ENCODE measurements at regions not wholly inside any gene's neighbourhood (a gene's known extent, or its start where the extent isn't known, plus 50 kb on each side); places are given as distances from the start of the nearest gene placed in this dataset.

- TF ChIP-seq SIN3A (IDR thresholded peaks at IDR 0.05; ENCODE audit: borderline replicate concordance, insufficient read depth, low read depth, low read length), result no peak
- TF ChIP-seq REST (IDR thresholded peaks at IDR 0.05; ENCODE audit: insufficient read depth in 1 of 2, low read depth in 2 of 2, low read length in 1 of 2), result no peak
- TF ChIP-seq TCF7L2 (IDR thresholded peaks at IDR 0.05; ENCODE audit: low read depth, low read length), result no peak
- no peak for TF ChIP-seq POLR2AphosphoS5 (IDR thresholded peaks at IDR 0.05; ENCODE audit: low read depth, low read length)
- TF ChIP-seq CTCF (IDR thresholded peaks at IDR 0.05), result no peak
- H3K36me3 ChIP-seq (ENCODE audit: control insufficient read depth, insufficient read depth, low read length), result no peaks in the 10 kb centered on the region
- POLR2A ChIA-PET, result no interaction called here
- in situ Hi-C loops (cut with HindIII; ENCODE audit: low pct_unique_long_range_greater_than_20kb, low sequenced_read_pairs) (no loop called here), intact Hi-C loops (cut with micrococcal nuclease; ENCODE audit: unreplicated experiment) (no loop called here)
- H3K27ac ChIP-seq (ENCODE audit: low read length), result no peak overlapping the region
- H3K9me3 ChIP-seq (ENCODE audit: control insufficient read depth, insufficient read depth, low read depth, low read length), result no peaks in the 10 kb centered on the region
- no TSS peak for BruUV-seq (replicated peaks)
- DNase-seq (ENCODE audit: low read depth, low spot score) (no peak), ATAC-seq (no peak)
- H3K4me1 ChIP-seq (ENCODE audit: control insufficient read depth, insufficient read depth, low read length), result no peaks in the 10 kb centered on the region
- no peaks in the 10 kb centered on the region for H3K27me3 ChIP-seq (ENCODE audit: control insufficient read depth, insufficient read depth, low read length)
- CTCF ChIA-PET, result no interaction called here
- no peak overlapping the region for H3K4me3 ChIP-seq (ENCODE audit: low read depth in 2 of 2, low read length in 2 of 2)
Measured at GRCh38 chr21:35163411-35163810, 114.3 kb upstream of the RUNX1 start.

- intact Hi-C loops (cut with micrococcal nuclease; ENCODE audit: unreplicated experiment) (no loop called here), in situ Hi-C loops (cut with HindIII; ENCODE audit: low pct_unique_long_range_greater_than_20kb, low sequenced_read_pairs) (no loop called here)
- no peaks in the 10 kb centered on the region for H3K4me1 ChIP-seq (ENCODE audit: control insufficient read depth, insufficient read depth, low read length)
- DNase-seq (ENCODE audit: low read depth, low spot score), result no peak
- no peak for ATAC-seq
- BruUV-seq (replicated peaks), result no TSS peak
- no peak for TF ChIP-seq TCF7L2 (IDR thresholded peaks at IDR 0.05; ENCODE audit: low read depth, low read length)
- no peak for TF ChIP-seq REST (IDR thresholded peaks at IDR 0.05; ENCODE audit: insufficient read depth in 1 of 2, low read depth in 2 of 2, low read length in 1 of 2)
- no peak for TF ChIP-seq SIN3A (IDR thresholded peaks at IDR 0.05; ENCODE audit: borderline replicate concordance, insufficient read depth, low read depth, low read length)
- no peak for TF ChIP-seq POLR2AphosphoS5 (IDR thresholded peaks at IDR 0.05; ENCODE audit: low read depth, low read length)
- TF ChIP-seq CTCF (IDR thresholded peaks at IDR 0.05), result no peak
- ChIA-PET CTCF (no interaction called here), POLR2A (no interaction called here)
- no peaks in the 10 kb centered on the region for H3K27me3 ChIP-seq (ENCODE audit: control insufficient read depth, insufficient read depth, low read length)
- no peak overlapping the region for H3K27ac ChIP-seq (ENCODE audit: low read length)
- no peaks in the 10 kb centered on the region for H3K36me3 ChIP-seq (ENCODE audit: control insufficient read depth, insufficient read depth, low read length)
- no peaks in the 10 kb centered on the region for H3K9me3 ChIP-seq (ENCODE audit: control insufficient read depth, insufficient read depth, low read depth, low read length)
- no peak overlapping the region for H3K4me3 ChIP-seq (ENCODE audit: low read depth in 2 of 2, low read length in 2 of 2)
Measured at GRCh38 chr21:35162831-35163230, 113.7 kb upstream of the RUNX1 start.
